HEK293 (cell line): ENCODE measurements at regions not wholly inside any gene's neighbourhood (a gene's known extent, or its start where the extent isn't known, plus 50 kb on each side); places are given as distances from the start of the nearest gene placed in this dataset.

ENCODE experiments used
- CTCF ChIP-seq: fragments of 450-650 bp; formaldehyde crosslinking; IDR thresholded peaks from 2 replicates; pipeline ENCODE4 v1.5.1; 2016; ENCODE audit warnings: missing biosample characterization, missing genetic modification characterization
- HOXA7 ChIP-seq: sonication (generic); formaldehyde crosslinking; IDR thresholded peaks from 2 replicates; pipeline ENCODE4 v1.8.1; 2022; ENCODE audit warnings: missing genetic modification reagents, borderline replicate concordance
- ZNF239 ChIP-seq: fragments of 450-650 bp; formaldehyde crosslinking; IDR thresholded peaks from 2 replicates; pipeline ENCODE4 v1.5.1; 2016; ENCODE audit warnings: missing biosample characterization, missing genetic modification characterization

GRCh38 chr17:15133143-15133542, 132.0 kb downstream of the PMP22 start:
- no peak for TF ChIP-seq CTCF
- no peak for TF ChIP-seq HOXA7 (CRISPR knock-in tag)
- TF ChIP-seq ZNF239, result no peak
